SU-DHL-6 (cell line): ENCODE measurements at regions not wholly inside any gene's neighbourhood (a gene's known extent, or its start where the extent isn't known, plus 50 kb on each side); places are given as distances from the start of the nearest gene placed in this dataset.
"Not testable (repeated sequence)": the region's sequence is repeated elsewhere in the genome, so short reads cannot be mapped to it uniquely, and the experiment has no call there.

Experiments used
- H2AFZ ChIP-seq: fragments of 200-600 bp; sonication (generic); 2 replicates; pipeline ENCODE4 v1.6.1; 2014; ENCODE audit warnings: low read depth, mild to moderate bottlenecking, moderate library complexity, mixed read lengths, antibody characterized with exemption, low read length; ENCODE audit not compliant: severe bottlenecking
- H3F3A ChIP-seq: fragments of 200-600 bp; shearing (Covaris generic); 2 replicates; pipeline ENCODE4 v1.6.0; 2016; ENCODE audit warnings: antibody characterized with exemption, mild to moderate bottlenecking; ENCODE audit not compliant: insufficient read depth
- H3K27ac ChIP-seq: fragments of 200-600 bp; sonication (generic); 2 replicates; pipeline ENCODE4 v1.5.1; 2016; ENCODE audit warnings: low read depth, mild to moderate bottlenecking, low read length, moderate library complexity, mixed read lengths
- H3K27me3 ChIP-seq: fragments of 200-600 bp; sonication (generic), shearing (Covaris generic); 2 replicates; pipeline ENCODE4 v1.6.0; 2014; ENCODE audit warnings: mild to moderate bottlenecking, low read length
- H3K36me3 ChIP-seq: fragments of 200-600 bp; sonication (generic); 2 replicates; pipeline ENCODE4 v1.6.1; 2014; ENCODE audit warnings: mild to moderate bottlenecking, low read length, mixed read lengths
- H3K4me2 ChIP-seq: fragments of 300-600, 200-600 bp; shearing (Covaris generic), sonication (generic); 2 replicates; pipeline ENCODE4 v1.6.0; 2014; ENCODE audit warnings: low read length, low read depth, mild to moderate bottlenecking; ENCODE audit not compliant: poor library complexity, severe bottlenecking
- H3K4me3 ChIP-seq: fragments of 200-600 bp; sonication (generic); 2 replicates; pipeline ENCODE4 v1.5.1; 2014; ENCODE audit warnings: antibody characterized with exemption, low read length, mild to moderate bottlenecking, mixed read lengths; ENCODE audit not compliant: insufficient read depth, poor library complexity, severe bottlenecking
- H3K79me2 ChIP-seq: fragments of 200-600 bp; sonication (generic); 2 replicates; pipeline ENCODE4 v1.6.1; 2014; ENCODE audit warnings: mild to moderate bottlenecking, low read length, moderate library complexity; ENCODE audit not compliant: insufficient read depth
- H3K9ac ChIP-seq: fragments of 200-600 bp; sonication (generic); 2 replicates; pipeline ENCODE4 v1.7.0; 2014; ENCODE audit warnings: mild to moderate bottlenecking, low read length
- H3K9me2 ChIP-seq: fragments of 200-600 bp; sonication (generic); replicated peaks from 2 replicates; pipeline ENCODE4 v1.6.1; 2014; ENCODE audit warnings: low read length; ENCODE audit not compliant: insufficient read depth
- H3K9me3 ChIP-seq: fragments of 200-600 bp; sonication (generic); 2 replicates; pipeline ENCODE4 v1.6.1; 2014; ENCODE audit warnings: low read length, mixed read lengths; ENCODE audit not compliant: insufficient read depth
- H4K20me1 ChIP-seq: fragments of 200-600 bp; sonication (generic); 2 replicates; pipeline ENCODE4 v1.6.1; 2014; ENCODE audit warnings: low read depth, mild to moderate bottlenecking, antibody characterized with exemption, low read length, moderate library complexity, mixed read lengths
- EZH2phosphoT487 ChIP-seq: fragments of 200-600 bp; sonication (generic), shearing (Covaris generic); conservative IDR thresholded peaks from 2 replicates; pipeline ENCODE4 v1.6.1; 2018; ENCODE audit warnings: mild to moderate bottlenecking, antibody characterized with exemption, low read length, moderate library complexity, mixed read lengths
- TF ChIP-seq, protein P1 (sequence below): fragments of 200-600 bp; sonication (generic); IDR thresholded peaks from one replicate; pipeline ENCODE4 v1.5.1; 2017; ENCODE audit warnings: antibody characterized with exemption, mild to moderate bottlenecking, low read length, moderate library complexity; ENCODE audit not compliant: insufficient read depth, poor library complexity, severe bottlenecking

DNA sequence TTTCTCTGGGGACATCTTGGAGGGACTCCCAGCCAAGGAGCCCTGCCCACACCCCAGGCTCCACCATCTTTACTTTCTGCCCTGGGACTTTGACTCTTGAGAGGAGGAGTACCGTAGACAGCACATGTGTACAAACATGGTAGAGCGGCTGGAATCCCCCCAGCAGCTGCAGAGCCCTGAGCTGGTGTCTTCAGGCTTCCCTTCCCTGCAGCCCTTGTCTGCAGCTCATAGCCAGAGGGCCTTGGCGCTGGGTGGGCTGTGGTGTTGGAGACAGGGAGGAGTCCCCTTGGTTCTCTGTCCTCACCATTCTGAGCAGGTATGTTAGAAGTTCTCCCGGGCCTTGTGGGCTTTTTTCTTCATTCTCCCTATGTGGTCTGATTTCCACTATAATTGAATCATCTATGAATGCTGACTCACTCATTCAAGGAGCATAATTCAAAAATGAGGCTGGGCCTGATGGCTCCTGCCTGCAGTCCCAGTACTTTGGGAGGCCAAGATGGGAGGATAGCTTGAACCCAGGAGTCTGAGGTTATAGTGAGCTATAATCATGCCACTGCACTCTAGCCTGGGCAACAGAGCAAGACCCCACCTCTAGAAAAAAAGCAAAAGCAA lies 97.8 kb upstream of the MEF2A start:
- H2AFZ ChIP-seq: no peak overlapping the region
- H3K27me3 ChIP-seq: no peaks in the 10 kb centered on the region
- no peak overlapping the region for H3K4me2 ChIP-seq
- H3K9me2 ChIP-seq: no peaks in the 10 kb centered on the region
- H3K9ac ChIP-seq: no peak overlapping the region
- H3K27ac ChIP-seq: no peak overlapping the region
- TF ChIP-seq, protein P1, sequence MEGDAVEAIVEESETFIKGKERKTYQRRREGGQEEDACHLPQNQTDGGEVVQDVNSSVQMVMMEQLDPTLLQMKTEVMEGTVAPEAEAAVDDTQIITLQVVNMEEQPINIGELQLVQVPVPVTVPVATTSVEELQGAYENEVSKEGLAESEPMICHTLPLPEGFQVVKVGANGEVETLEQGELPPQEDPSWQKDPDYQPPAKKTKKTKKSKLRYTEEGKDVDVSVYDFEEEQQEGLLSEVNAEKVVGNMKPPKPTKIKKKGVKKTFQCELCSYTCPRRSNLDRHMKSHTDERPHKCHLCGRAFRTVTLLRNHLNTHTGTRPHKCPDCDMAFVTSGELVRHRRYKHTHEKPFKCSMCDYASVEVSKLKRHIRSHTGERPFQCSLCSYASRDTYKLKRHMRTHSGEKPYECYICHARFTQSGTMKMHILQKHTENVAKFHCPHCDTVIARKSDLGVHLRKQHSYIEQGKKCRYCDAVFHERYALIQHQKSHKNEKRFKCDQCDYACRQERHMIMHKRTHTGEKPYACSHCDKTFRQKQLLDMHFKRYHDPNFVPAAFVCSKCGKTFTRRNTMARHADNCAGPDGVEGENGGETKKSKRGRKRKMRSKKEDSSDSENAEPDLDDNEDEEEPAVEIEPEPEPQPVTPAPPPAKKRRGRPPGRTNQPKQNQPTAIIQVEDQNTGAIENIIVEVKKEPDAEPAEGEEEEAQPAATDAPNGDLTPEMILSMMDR: no peak
- no peak for TF ChIP-seq EZH2phosphoT487
- no peaks in the 10 kb centered on the region; the same call in 1 of the 2 replicates for H3K36me3 ChIP-seq
- no peaks in the 10 kb centered on the region for H3K79me2 ChIP-seq
- no peaks in the 10 kb centered on the region for H3F3A ChIP-seq
- H3K9me3 ChIP-seq: no peaks in the 10 kb centered on the region
- no peak overlapping the region for H3K4me3 ChIP-seq
- H4K20me1 ChIP-seq: no peaks in the 10 kb centered on the region

DNA sequence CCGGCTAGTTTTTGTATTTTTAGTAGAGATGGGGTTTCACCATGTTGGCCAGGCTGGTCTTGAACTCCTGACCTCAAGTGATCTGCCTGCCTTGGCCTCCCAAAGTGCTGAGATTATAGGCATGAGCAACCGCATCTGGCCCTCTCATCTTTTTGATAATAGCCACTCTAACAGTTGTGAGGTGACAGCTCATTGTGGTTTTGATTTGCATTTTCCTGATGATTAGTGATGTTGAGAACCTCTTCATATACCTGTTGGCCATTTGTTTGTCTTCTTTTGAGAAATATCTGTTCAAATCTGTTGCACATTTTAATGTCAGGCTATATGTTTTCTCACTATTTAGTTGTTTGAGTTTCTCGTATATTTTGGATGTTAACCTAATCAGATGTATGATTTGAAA lies 95.6 kb upstream of the MEF2A start:
- H3K79me2 ChIP-seq, H3K4me2 ChIP-seq: not testable (repeated sequence)

DNA sequence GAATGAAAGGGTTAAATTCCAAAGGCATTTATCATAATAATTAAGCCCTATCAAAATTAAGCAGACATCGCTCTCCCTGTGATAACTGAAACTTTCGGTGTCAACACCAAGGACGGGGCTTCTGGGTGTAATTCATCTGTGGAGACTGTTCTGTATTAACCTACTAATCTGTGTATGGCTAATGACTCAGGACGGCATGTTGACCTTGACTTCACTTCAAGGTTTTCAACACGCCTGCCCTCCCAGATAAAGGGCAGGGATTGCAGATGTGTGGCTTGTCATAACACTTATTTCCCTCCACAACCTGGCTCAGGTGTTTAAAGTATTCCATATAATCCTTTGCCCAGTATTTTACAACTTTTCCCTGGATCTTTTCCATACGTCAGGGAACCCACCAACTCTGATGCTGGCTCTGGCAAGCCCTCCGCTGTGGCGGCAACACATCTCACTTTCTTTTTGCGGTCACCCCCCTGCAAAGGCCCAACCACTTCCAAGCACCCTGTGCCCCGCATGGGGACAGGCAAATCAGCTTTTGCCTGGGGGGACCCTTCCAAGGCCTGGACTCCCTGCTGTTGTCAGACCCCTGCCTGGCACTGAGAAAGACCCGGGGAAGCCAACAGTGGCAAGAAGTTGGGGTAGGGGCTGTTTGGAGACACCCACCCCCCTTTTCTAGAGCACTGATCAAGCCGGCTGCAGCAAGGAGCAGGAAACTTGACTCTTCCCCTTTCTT lies 93.2 kb upstream of the MEF2A start:
- H3F3A ChIP-seq: no peaks in the 10 kb centered on the region
- H2AFZ ChIP-seq: no peak overlapping the region
- H3K27me3 ChIP-seq: no peaks in the 10 kb centered on the region
- no peak overlapping the region for H3K4me3 ChIP-seq
- TF ChIP-seq, protein P1: no peak
- TF ChIP-seq EZH2phosphoT487: no peak
- H3K9me2 ChIP-seq: no peaks in the 10 kb centered on the region
- H3K79me2 ChIP-seq: no peaks in the 10 kb centered on the region
- H3K27ac ChIP-seq: no peak overlapping the region
- no peak overlapping the region for H3K9ac ChIP-seq
- H3K36me3 ChIP-seq: no peaks in the 10 kb centered on the region
- H3K4me2 ChIP-seq: no peak overlapping the region
- H4K20me1 ChIP-seq: no peaks in the 10 kb centered on the region
- no peaks in the 10 kb centered on the region for H3K9me3 ChIP-seq

More for the DNA sequence above, 95.6 kb upstream of the MEF2A start:
- not testable (repeated sequence) for H3K27ac ChIP-seq, H3K9ac ChIP-seq, H4K20me1 ChIP-seq, H3K27me3 ChIP-seq, H3K4me3 ChIP-seq, H3F3A ChIP-seq, H3K9me3 ChIP-seq, H3K36me3 ChIP-seq, H3K9me2 ChIP-seq, H2AFZ ChIP-seq
